EH (cell line): ENCODE measurements at regions not wholly inside any gene's neighbourhood (a gene's known extent, or its start where the extent isn't known, plus 50 kb on each side); places are given as distances from the start of the nearest gene placed in this dataset.
A peak's percentile ranks its signal among the peaks of the same experiment; 100 is the strongest.
"Not testable (repeated sequence)": the region's sequence is repeated elsewhere in the genome, so short reads cannot be mapped to it uniquely, and the experiment has no call there.

ENCODE experiments used
- DNase-seq: peaks from one replicate; pipeline ENCODE4 v3.0.0-alpha.2; 2015; ENCODE audit warnings: low read depth

- no peak for DNase-seq
These were observed 363.2 kb downstream of the GALC start for GRCh38 chr14:87629788-87630187.

- no peak for DNase-seq
These were observed 364.2 kb downstream of the GALC start for GRCh38 chr14:87628780-87629179.

- no peak for DNase-seq
These were observed 364.9 kb downstream of the GALC start for GRCh38 chr14:87628129-87628528.

GRCh38 chr14:87626266-87626665 is 366.7 kb downstream of the GALC start:
- DNase-seq, result no peak

- DNase-seq, result no peak
These were observed 369.4 kb downstream of the GALC start for GRCh38 chr14:87623616-87624015.

GRCh38 chr14:87617079-87617478 is 375.9 kb downstream of the GALC start:
- no peak for DNase-seq

- peak; percentile 1 for DNase-seq
These were observed 376.9 kb downstream of the GALC start for GRCh38 chr14:87615822-87616679.

GRCh38 chr14:87615047-87615446 is 377.9 kb downstream of the GALC start:
- DNase-seq, result no peak

- DNase-seq, result no peak
These were observed 379.1 kb downstream of the GALC start for GRCh38 chr14:87613881-87614280.

- not testable (repeated sequence) for DNase-seq
These were observed 385.9 kb downstream of the GALC start for GRCh38 chr14:87607056-87607455.

- DNase-seq, result no peak
These were observed 391.9 kb downstream of the GALC start for GRCh38 chr14:87601036-87601435.

GRCh38 chr14:87600240-87600639 is 392.7 kb downstream of the GALC start:
- no peak for DNase-seq

- DNase-seq, result no peak
These were observed 411.7 kb downstream of the GALC start for GRCh38 chr14:87581298-87581697.

- DNase-seq, result no peak
These were observed 413.9 kb downstream of the GALC start for GRCh38 chr14:87579036-87579435.

- DNase-seq, result no peak
These were observed 417.6 kb downstream of the GALC start for GRCh38 chr14:87575378-87575777.

- no peak for DNase-seq
These were observed 419.4 kb downstream of the GALC start for GRCh38 chr14:87573591-87573990.

GRCh38 chr14:87567618-87568295 is 425.2 kb downstream of the GALC start:
- no peak for DNase-seq

- no peak for DNase-seq
These were observed 426.0 kb downstream of the GALC start for GRCh38 chr14:87566991-87567390.

GRCh38 chr14:87547536-87547935 is 445.4 kb downstream of the GALC start:
- DNase-seq, result no peak

GRCh38 chr14:87542288-87542687 is 450.7 kb downstream of the GALC start:
- DNase-seq, result no peak

- no peak for DNase-seq
These were observed 452.6 kb downstream of the GALC start for GRCh38 chr14:87540339-87540738.

GRCh38 chr14:87529081-87529480 is 463.9 kb downstream of the GALC start:
- DNase-seq, result no peak

GRCh38 chr14:87526731-87527130 is 466.3 kb downstream of the GALC start:
- no peak for DNase-seq

GRCh38 chr14:87524011-87524410 is 469.0 kb downstream of the GALC start:
- no peak for DNase-seq
